ENCODE measurements at regions not wholly inside any gene's neighbourhood (a gene's known extent, or its start where the extent isn't known, plus 50 kb on each side); places are given as distances from the start of the nearest gene placed in this dataset.

- no peak for DNase-seq
Observed at GRCh38 chr5:116703328-116703727, 128.7 kb upstream of the SEMA6A start.

- DNase-seq: no peak
Observed at GRCh38 chr5:116702776-116703175, 128.2 kb upstream of the SEMA6A start.

- no peak for DNase-seq
Observed at GRCh38 chr5:116699332-116699731, 124.7 kb upstream of the SEMA6A start.

GRCh38 chr5:116696366-116696765, 121.7 kb upstream of the SEMA6A start:
- no peak for DNase-seq

GRCh38 chr5:116695681-116696080, 121.1 kb upstream of the SEMA6A start:
- DNase-seq: no peak

GRCh38 chr5:116686438-116686837, 111.8 kb upstream of the SEMA6A start:
- DNase-seq: no peak

- no peak for DNase-seq
Observed at GRCh38 chr5:116685931-116686330, 111.3 kb upstream of the SEMA6A start.

GRCh38 chr5:116685069-116685468, 110.4 kb upstream of the SEMA6A start:
- no peak for DNase-seq

- no peak for DNase-seq
Observed at GRCh38 chr5:116681334-116682013, 106.9 kb upstream of the SEMA6A start.

GRCh38 chr5:116675626-116675910, 100.9 kb upstream of the SEMA6A start:
- no peak for DNase-seq

GRCh38 chr5:116674881-116675625, 100.4 kb upstream of the SEMA6A start:
- no peak for DNase-seq

- no peak for DNase-seq
Observed at GRCh38 chr5:116673453-116673852, 98.8 kb upstream of the SEMA6A start.

- DNase-seq: no peak
Observed at GRCh38 chr5:116672203-116672602, 97.6 kb upstream of the SEMA6A start.

- DNase-seq: no peak
Observed at GRCh38 chr5:116671211-116671736, 96.7 kb upstream of the SEMA6A start.

- DNase-seq: no peak
Observed at GRCh38 chr5:116669261-116670031, 94.8 kb upstream of the SEMA6A start.

- DNase-seq: no peak
Observed at GRCh38 chr5:116668390-116668789, 93.8 kb upstream of the SEMA6A start.

- DNase-seq: no peak
Observed at GRCh38 chr5:116666901-116667300, 92.3 kb upstream of the SEMA6A start.

GRCh38 chr5:116664988-116665387, 90.4 kb upstream of the SEMA6A start:
- DNase-seq: no peak

- DNase-seq: no peak
Observed at GRCh38 chr5:116663081-116663480, 88.5 kb upstream of the SEMA6A start.

- DNase-seq: no peak
Observed at GRCh38 chr5:116661419-116661818, 86.8 kb upstream of the SEMA6A start.

GRCh38 chr5:116660929-116661328, 86.3 kb upstream of the SEMA6A start:
- no peak for DNase-seq

GRCh38 chr5:116658830-116659229, 84.2 kb upstream of the SEMA6A start:
- DNase-seq: no peak

- DNase-seq: no peak
Observed at GRCh38 chr5:116658141-116658540, 83.5 kb upstream of the SEMA6A start.

- DNase-seq: no peak
Observed at GRCh38 chr5:116655431-116655830, 80.8 kb upstream of the SEMA6A start.

All from CD4-positive, alpha-beta T cell treated with Interleukin-17A for 4 hours (primary cell).